GM06990 (cell line): ENCODE measurements at regions not wholly inside any gene's neighbourhood (a gene's known extent, or its start where the extent isn't known, plus 50 kb on each side); places are given as distances from the start of the nearest gene placed in this dataset.

Experiments
- DNase-seq: peaks from one replicate; pipeline ENCODE4 v3.0.0-alpha.2; 2011; ENCODE audit not compliant: insufficient read length; ENCODE audit errors: extremely low read depth
- H3K27me3 ChIP-seq: replicated peaks from 2 replicates; pipeline ENCODE4 v1.6.0; 2011; ENCODE audit warnings: low read length; ENCODE audit not compliant: control insufficient read depth, insufficient read depth
- H3K36me3 ChIP-seq: 2 replicates; pipeline ENCODE4 v1.5.1; 2011; ENCODE audit warnings: low read length; ENCODE audit not compliant: control insufficient read depth, insufficient read depth
- H3K4me3 ChIP-seq: replicated peaks from 2 replicates; pipeline ENCODE4 v1.5.1; 2011; ENCODE audit warnings: low read depth, mild to moderate bottlenecking, control low read depth, low read length
- CTCF ChIP-seq: IDR thresholded peaks from 2 replicates; pipeline ENCODE4 v1.5.1; 2011; ENCODE audit warnings: low read length, control low read depth, mild to moderate bottlenecking, inconsistent platforms; ENCODE audit not compliant: insufficient read depth, poor library complexity, severe bottlenecking

DNA sequence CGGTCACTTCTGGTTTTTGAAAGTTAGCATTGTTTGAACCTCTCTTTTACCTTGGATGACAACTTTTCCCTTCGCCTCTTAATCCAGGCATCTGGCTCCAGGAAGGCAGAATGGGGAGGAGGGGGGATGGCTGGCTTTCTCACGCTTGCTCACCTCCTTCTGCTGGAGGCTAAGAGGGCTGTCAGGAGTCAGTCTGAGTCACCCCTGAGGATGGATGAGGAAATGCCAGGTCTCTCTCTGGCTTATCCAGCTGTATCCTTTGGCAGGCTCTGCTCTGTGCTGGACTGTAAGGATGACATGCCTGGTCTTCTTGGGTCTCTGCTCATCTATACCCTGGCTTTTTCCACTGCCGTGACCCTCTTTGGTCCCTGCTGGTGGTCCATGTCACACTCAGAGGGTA, 142.9 kb upstream of the GYPC start:
- no peak for DNase-seq
- Histone ChIP-seq H3K27me3 (no peaks in the 10 kb centered on the region), H3K36me3 (no peaks in the 10 kb centered on the region), H3K4me3 (no peak overlapping the region)
- TF ChIP-seq CTCF: no peak

GRCh38 chr2:126515471-126515870, 140.5 kb upstream of the GYPC start:
- TF ChIP-seq CTCF: no peak
- Histone ChIP-seq H3K36me3 (no peaks in the 10 kb centered on the region), H3K27me3 (no peaks in the 10 kb centered on the region), H3K4me3 (no peak overlapping the region)
- no peak for DNase-seq

DNA sequence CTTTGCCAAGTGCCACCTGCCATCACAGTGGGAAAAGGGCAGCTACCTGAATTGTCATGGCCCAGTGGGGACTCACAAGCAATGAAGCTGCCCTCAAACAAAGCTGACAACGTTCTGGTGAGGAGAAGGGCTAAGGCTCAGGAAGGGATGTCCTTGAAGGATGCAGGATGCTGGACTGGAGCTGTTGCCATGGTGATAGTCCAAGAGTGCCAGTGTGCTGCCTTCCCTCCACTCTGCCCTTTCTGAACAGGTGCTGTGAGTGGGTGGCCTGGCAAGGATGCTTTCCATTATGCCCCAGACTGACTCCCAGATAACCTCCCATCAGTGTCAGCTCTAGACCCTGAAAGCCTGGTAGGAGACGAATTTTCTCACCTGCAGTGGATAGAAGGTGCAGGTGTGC, 137.8 kb upstream of the GYPC start:
- H3K27me3 ChIP-seq: no peaks in the 10 kb centered on the region
- H3K36me3 ChIP-seq: no peaks in the 10 kb centered on the region
- TF ChIP-seq CTCF: no peak
- no peak for DNase-seq
- H3K4me3 ChIP-seq: no peak overlapping the region

- DNase-seq: peak; percentile 8
- TF ChIP-seq CTCF: peak; percentile 81
- Histone ChIP-seq H3K27me3 (no peaks in the 10 kb centered on the region), H3K36me3 (no peaks in the 10 kb centered on the region), H3K4me3 (no peak overlapping the region)
These were observed 128.0 kb upstream of the GYPC start for GRCh38 chr2:126527836-126528490.

DNA sequence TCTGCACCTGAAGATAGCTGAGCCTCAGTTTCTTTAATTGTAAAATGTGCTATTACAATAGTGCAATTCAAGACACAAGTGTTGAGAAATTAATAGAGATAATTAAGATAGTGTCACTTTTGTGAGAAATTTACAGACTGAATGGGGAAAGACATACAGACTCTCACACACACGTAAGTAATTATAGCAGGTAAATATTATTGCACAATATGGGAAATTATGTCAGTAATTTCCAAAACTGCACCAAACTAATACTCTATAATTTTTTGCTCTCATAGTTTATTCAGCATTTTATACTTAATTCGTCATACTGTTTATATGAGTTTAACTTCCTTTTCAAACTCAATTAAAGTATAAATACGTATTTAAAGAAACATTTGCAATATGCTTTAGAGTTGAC, 124.9 kb upstream of the GYPC start:
- TF ChIP-seq CTCF: no peak
- Histone ChIP-seq H3K27me3 (no peaks in the 10 kb centered on the region), H3K36me3 (no peaks in the 10 kb centered on the region), H3K4me3 (no peak overlapping the region)
- no peak for DNase-seq

GRCh38 chr2:126534478-126534877, 121.5 kb upstream of the GYPC start:
- no peak for DNase-seq

More at GRCh38 chr2:126534478-126534877, 121.5 kb upstream of the GYPC start:
- H3K27me3 ChIP-seq: no peaks in the 10 kb centered on the region; the same call in 1 of the 2 replicates
- no peaks in the 10 kb centered on the region for H3K36me3 ChIP-seq
- H3K4me3 ChIP-seq: no peak overlapping the region
- TF ChIP-seq CTCF: no peak
